ENCODE measurements at regions not wholly inside any gene's neighbourhood (a gene's known extent, or its start where the extent isn't known, plus 50 kb on each side); places are given as distances from the start of the nearest gene placed in this dataset.

- no peak overlapping the region for H3K56ac ChIP-seq (replicated peaks; ENCODE audit: insufficient read length, low read depth, low read length)
Observed at GRCh38 chr3:117026401-117026800, 316.8 kb downstream of the TUSC7 start.

More at GRCh38 chr3:117026401-117026800, 316.8 kb downstream of the TUSC7 start:
- no peak overlapping the region for H4K91ac ChIP-seq (replicated peaks; ENCODE audit: insufficient read length, low read length)
- H2BK12ac ChIP-seq (ENCODE audit: low read depth, low read length): no peak overlapping the region
- H3K4me1 ChIP-seq (replicated peaks in 1 of 4; ENCODE audit: control insufficient read depth in 3 of 4, insufficient read depth in 4 of 4, low read length in 3 of 4): no peaks in the 10 kb centered on the region
- no peak overlapping the region for H2BK5ac ChIP-seq (ENCODE audit: low read depth, low read length)
- TF ChIP-seq POU5F1 (IDR thresholded peaks at IDR 0.05; ENCODE audit: low read depth, low read length) (no peak), CTBP2 (IDR thresholded peaks at IDR 0.05; ENCODE audit: borderline replicate concordance, insufficient read depth, insufficient read length, low read length) (no peak), SIRT6 (IDR thresholded peaks at IDR 0.05; ENCODE audit: low read length) (no peak), CEBPB (IDR thresholded peaks at IDR 0.05; ENCODE audit: low read depth, low read length) (no peak), KDM5A (IDR thresholded peaks at IDR 0.05; ENCODE audit: low read length) (no peak), TCF12 (IDR thresholded peaks at IDR 0.05; ENCODE audit: low read depth, low read length) (no peak), CBX5 (IDR thresholded peaks at IDR 0.05; ENCODE audit: low read depth, low read length) (no peak), YY1 (IDR thresholded peaks at IDR 0.05; ENCODE audit: low read depth, low read length) (no peak), SP1 (IDR thresholded peaks at IDR 0.05; ENCODE audit: low read depth, low read length) (no peak), NANOG (IDR thresholded peaks at IDR 0.05; ENCODE audit: insufficient read depth, low read depth, low read length, poor library complexity, severe bottlenecking) (no peak), SRF (IDR thresholded peaks at IDR 0.05; ENCODE audit: low read depth, low read length) (no peak)
- H3K18ac ChIP-seq (ENCODE audit: extremely low read depth, low read length): no peak overlapping the region
- no peak for FAIRE-seq
- no peak overlapping the region for H3K4me3 ChIP-seq (ENCODE audit: extremely low read depth in 1 of 4, insufficient read depth in 2 of 4, low read depth in 3 of 4, low read length in 4 of 4)
- H3K79me2 ChIP-seq (ENCODE audit: control insufficient read depth in 1 of 2, insufficient read depth in 2 of 2, low read length in 2 of 2): no peaks in the 10 kb centered on the region
- no peaks in the 10 kb centered on the region for H3K23me2 ChIP-seq (ENCODE audit: low read depth, low read length)
- H2BK120ac ChIP-seq (replicated peaks; ENCODE audit: low read depth, low read length): no peak overlapping the region
- no peak overlapping the region for H3K23ac ChIP-seq (ENCODE audit: insufficient read length)
- H2BK20ac ChIP-seq (ENCODE audit: low read length): no peak overlapping the region
- POLR2A ChIA-PET (ENCODE audit: partially characterized antibody): no interaction called here
- no peak overlapping the region for H2AFZ ChIP-seq (ENCODE audit: low read length)
- H3K36me3 ChIP-seq (ENCODE audit: control insufficient read depth in 2 of 4, insufficient read depth in 4 of 4, low read length in 3 of 4): no peaks in the 10 kb centered on the region
- H4K8ac ChIP-seq (ENCODE audit: extremely low read depth, insufficient read depth, low read length): no peak overlapping the region
- peaks cover 0 to 8% (median 6%) of the 10 kb centered on the region in 4 experiments; a peak in 3 of 7 replicates for H3K27me3 ChIP-seq (replicated peaks in 1 of 4; ENCODE audit: control insufficient read depth in 3 of 4, extremely low read depth in 1 of 4, insufficient read depth in 3 of 4, low read length in 3 of 4)
- no peaks in the 10 kb centered on the region for H3K79me1 ChIP-seq (ENCODE audit: low read depth, low read length)
- no peak overlapping the region for H3K9ac ChIP-seq (replicated peaks in 1 of 4; ENCODE audit: extremely low read depth in 1 of 4, low read depth in 3 of 4, low read length in 3 of 4)
- H4K20me1 ChIP-seq (replicated peaks in 1 of 2; ENCODE audit: control insufficient read depth in 1 of 2, insufficient read depth in 2 of 2, low read length in 2 of 2): no peaks in the 10 kb centered on the region
- no peak overlapping the region for H3K4ac ChIP-seq (replicated peaks; ENCODE audit: insufficient read length, low read depth, low read length)
- WGBS, 2 experiments (ENCODE audit: extremely low coverage in 1 of 2, insufficient coverage in 1 of 2, insufficient read length in 1 of 2, insufficient replicate concordance in 2 of 2, low coverage in 1 of 2, low lambda C conversion rate in 2 of 2, missing lambda C conversion rate in 1 of 2): 95% methylated on average over 13 of the region's 22 CpGs; no CpG with 5 or more reads in 1 of the 2 experiments
- H4K5ac ChIP-seq (ENCODE audit: insufficient read length, low read depth, low read length): no peak overlapping the region
- no peak for DNase-seq (ENCODE audit: low read depth in 1 of 2, low spot score in 2 of 2)
- H3K4me2 ChIP-seq (ENCODE audit: insufficient read depth in 1 of 2, low read depth in 2 of 2, low read length in 2 of 2): no peak overlapping the region
- H3K9me3 ChIP-seq (ENCODE audit: insufficient read depth in 2 of 2, low read depth in 1 of 2, low read length in 1 of 2): peaks cover 4 to 5% of the 10 kb centered on the region in 2 experiments; a peak in 3 of 4 replicates
- no peak overlapping the region for H3K14ac ChIP-seq (ENCODE audit: insufficient read length)
- CTCF ChIA-PET (ENCODE audit: partially characterized antibody): interaction anchor here (0.6 to 1.2 kb wide), 3 partner anchors 9 to 524 kb away, joined by 3 to 4 read pairs (median 3); no protein-coding TSS in a partner anchor
- no peak overlapping the region for H3K27ac ChIP-seq (ENCODE audit: low read depth, low read length)
- no peak overlapping the region for H2BK15ac ChIP-seq (ENCODE audit: low read length)
- H2AK5ac ChIP-seq (ENCODE audit: low read depth, low read length): no peak overlapping the region
